Endothelial cell of umbilical vein (primary cell): ENCODE measurements at regions not wholly inside any gene's neighbourhood (a gene's known extent, or its start where the extent isn't known, plus 50 kb on each side); places are given as distances from the start of the nearest gene placed in this dataset.

Experiments used
- BruUV-seq: library from RNA; stranded (reverse); fragments of 400-500 nt; replicated peaks from 2 replicates; lab custom pipeline; 2021; lab: Mats Ljungman, UMichigan
- CTCF ChIA-PET: fragments of 300-600, 350-600 bp; sonication (Branson Sonifier 250); formaldehyde crosslinking; loops from one replicate; lab custom pipeline; 2021; ENCODE audit warnings: antibody characterized with exemption, inconsistent platforms; lab: Charles Lee
- POLR2A ChIA-PET: fragments of 300-600, 350-600 bp; sonication (Branson Sonifier 250); formaldehyde crosslinking; loops from one replicate; lab custom pipeline; 2021; ENCODE audit warnings: antibody characterized with exemption, inconsistent platforms; lab: Charles Lee
- DNase-seq: peaks from one replicate; pipeline ENCODE4 v3.0.0-alpha.2; 2011; ENCODE audit warnings: low read depth, low spot score
- FAIRE-seq: peaks from 2 replicates; lab custom pipeline; 2011; peaks lifted over from hg19 to GRCh38; lab: Jason Lieb, UNC
- H2AFZ ChIP-seq: 2 replicates; pipeline ENCODE4 v1.6.0; 2012; ENCODE audit warnings: low read depth, low read length, control low read depth, inconsistent platforms
- H3K27ac ChIP-seq: 2 replicates; pipeline ENCODE4 v1.5.1; 2011; ENCODE audit warnings: low read depth, mild to moderate bottlenecking, control low read depth, low read length, moderate library complexity; ENCODE audit not compliant: insufficient read depth
- H3K27me3 ChIP-seq, 2 experiments: 2 replicates each; pipeline versions ENCODE4 v1.6.0 to v1.6.1; 2011; ENCODE audit warnings: low read length in 2 of 2, mixed read lengths in 1 of 2; ENCODE audit not compliant: control insufficient read depth in 2 of 2, insufficient read depth in 2 of 2
- H3K36me3 ChIP-seq, 2 experiments: 2 replicates in 1 of 2; 3 replicates in 1 of 2; pipeline ENCODE4 v1.5.1; 2011; ENCODE audit warnings: low read length in 2 of 2, mild to moderate bottlenecking in 1 of 2, moderate library complexity in 1 of 2; ENCODE audit not compliant: control insufficient read depth in 2 of 2, insufficient read depth in 2 of 2; ENCODE audit errors: extremely low read depth in 1 of 2
- H3K4me1 ChIP-seq: 3 replicates; pipeline ENCODE4 v1.5.1; 2011; ENCODE audit warnings: mild to moderate bottlenecking, low read length; ENCODE audit not compliant: control insufficient read depth, insufficient read depth; ENCODE audit errors: extremely low read depth
- H3K4me2 ChIP-seq: 2 replicates; pipeline ENCODE4 v1.6.1; 2011; ENCODE audit warnings: low read length, control low read depth, mixed read lengths; ENCODE audit not compliant: insufficient read depth
- H3K4me3 ChIP-seq, 3 experiments: fragments of 200-600 bp in 1 of 3; sonication (generic), shearing (Covaris generic) in 1 of 3; replicated peaks in 1 of 3; 2 replicates each; pipeline ENCODE4 v1.5.1; 2011 to 2016; ENCODE audit warnings: control low read depth in 3 of 3, low read length in 3 of 3, mild to moderate bottlenecking in 2 of 3, inconsistent platforms in 1 of 3, low read depth in 1 of 3, moderate library complexity in 1 of 3; ENCODE audit not compliant: insufficient read depth in 1 of 3
- H3K79me2 ChIP-seq: 2 replicates; pipeline ENCODE4 v1.6.0; 2012; ENCODE audit warnings: low read length, inconsistent platforms; ENCODE audit not compliant: control insufficient read depth, insufficient read depth
- H3K9ac ChIP-seq: replicated peaks from 2 replicates; pipeline ENCODE3; 2011; ENCODE audit warnings: low read length, control low read depth; ENCODE audit not compliant: insufficient read depth; ENCODE audit errors: extremely low read depth
- H3K9me1 ChIP-seq: replicated peaks from 3 replicates; pipeline ENCODE4 v1.6.0; 2011; ENCODE audit warnings: mild to moderate bottlenecking, low read length; ENCODE audit not compliant: control insufficient read depth, insufficient read depth; ENCODE audit errors: extremely low read depth
- H3K9me3 ChIP-seq: replicated peaks from 2 replicates; pipeline ENCODE4 v1.5.1; 2012; ENCODE audit warnings: low read length, inconsistent platforms; ENCODE audit not compliant: control insufficient read depth, insufficient read depth
- H4K20me1 ChIP-seq: replicated peaks from 2 replicates; pipeline ENCODE3; 2011; ENCODE audit warnings: mild to moderate bottlenecking, low read length; ENCODE audit not compliant: control insufficient read depth, insufficient read depth; ENCODE audit errors: extremely low read depth
- EZH2 ChIP-seq: IDR thresholded peaks from 2 replicates; pipeline ENCODE4 v1.6.1; 2012; ENCODE audit warnings: borderline replicate concordance, low read depth, mild to moderate bottlenecking, moderate library complexity, low read length, inconsistent platforms; ENCODE audit not compliant: severe bottlenecking
- FOS ChIP-seq: IDR thresholded peaks from 2 replicates; pipeline ENCODE4 v1.6.1; 2011; ENCODE audit warnings: mild to moderate bottlenecking, low read length, moderate library complexity, borderline replicate concordance; ENCODE audit not compliant: insufficient read depth
- GATA2 ChIP-seq: IDR thresholded peaks from 2 replicates; pipeline ENCODE4 v1.7.0; 2011; ENCODE audit warnings: low read depth, mild to moderate bottlenecking, moderate library complexity, mixed read lengths, low read length; ENCODE audit not compliant: insufficient read length, insufficient read depth
- JUN ChIP-seq: IDR thresholded peaks from 2 replicates; pipeline ENCODE4 v1.6.1; 2011; ENCODE audit warnings: borderline replicate concordance, low read depth; ENCODE audit not compliant: insufficient read length, insufficient read depth
- MYC ChIP-seq: IDR thresholded peaks from one replicate; pipeline ENCODE4 v1.6.1; 2011; ENCODE audit warnings: mild to moderate bottlenecking, low read depth, low read length
- POLR2A ChIP-seq: IDR thresholded peaks from 2 replicates; pipeline ENCODE4 v1.6.1; 2012; ENCODE audit warnings: low read depth, mild to moderate bottlenecking, control low read depth, low read length
- POLR2AphosphoS5 ChIP-seq: IDR thresholded peaks from 2 replicates; pipeline ENCODE4 v1.6.1; 2012; ENCODE audit warnings: low read depth, mild to moderate bottlenecking, control low read depth, low read length, moderate library complexity; ENCODE audit not compliant: insufficient read depth
- dilution Hi-C: fragments of 300-500 bp; cut with MboI; formaldehyde crosslinking; loops from one replicate; pipeline ENCODE4 v1.15.0; 2019; ENCODE audit warnings: low sequenced_read_pairs; ENCODE audit not compliant: extremely low pct_ligation_motif_present
- intact Hi-C: fragments of 100-400 bp; cut with micrococcal nuclease; formaldehyde crosslinking; loops from one replicate; pipeline ENCODE4 v1.10.0; 2022
- TF ChIP-seq, protein P1 (sequence below), 2 donors: IDR thresholded peaks; 1 replicate in 1 of 2; 2 replicates in 1 of 2; pipeline ENCODE4 v1.5.1; 2011; ENCODE audit warnings: low read length in 2 of 2, mild to moderate bottlenecking in 2 of 2, moderate library complexity in 2 of 2, control low read depth in 1 of 2, inconsistent platforms in 1 of 2, low read depth in 1 of 2; ENCODE audit not compliant: insufficient read depth in 1 of 2; ENCODE audit errors: extremely low read depth in 1 of 2
- TF ChIP-seq, protein P2 (sequence below): IDR thresholded peaks from 2 replicates; pipeline ENCODE4 v1.6.1; 2011; ENCODE audit not compliant: insufficient read depth, insufficient read length

GRCh38 chr4:30832639-30833038 lies 112.5 kb downstream of the PCDH7 start:
- Histone ChIP-seq H3K4me2 (no peak overlapping the region), H2AFZ (no peak overlapping the region), H3K4me3 (no peak overlapping the region), H3K9ac (no peak overlapping the region), H3K36me3 (no peaks in the 10 kb centered on the region), H3K9me1 (no peaks in the 10 kb centered on the region), H3K9me3 (no peaks in the 10 kb centered on the region), H3K79me2 (no peaks in the 10 kb centered on the region), H3K27ac (no peak overlapping the region), H3K4me1 (peaks cover 8% of the 10 kb centered on the region), H4K20me1 (no peaks in the 10 kb centered on the region), H3K27me3 (no peaks in the 10 kb centered on the region)
- intact Hi-C loops = no loop called here
- no TSS peak for BruUV-seq
- TF ChIP-seq POLR2AphosphoS5 = no peak
- TF ChIP-seq, protein P1, sequence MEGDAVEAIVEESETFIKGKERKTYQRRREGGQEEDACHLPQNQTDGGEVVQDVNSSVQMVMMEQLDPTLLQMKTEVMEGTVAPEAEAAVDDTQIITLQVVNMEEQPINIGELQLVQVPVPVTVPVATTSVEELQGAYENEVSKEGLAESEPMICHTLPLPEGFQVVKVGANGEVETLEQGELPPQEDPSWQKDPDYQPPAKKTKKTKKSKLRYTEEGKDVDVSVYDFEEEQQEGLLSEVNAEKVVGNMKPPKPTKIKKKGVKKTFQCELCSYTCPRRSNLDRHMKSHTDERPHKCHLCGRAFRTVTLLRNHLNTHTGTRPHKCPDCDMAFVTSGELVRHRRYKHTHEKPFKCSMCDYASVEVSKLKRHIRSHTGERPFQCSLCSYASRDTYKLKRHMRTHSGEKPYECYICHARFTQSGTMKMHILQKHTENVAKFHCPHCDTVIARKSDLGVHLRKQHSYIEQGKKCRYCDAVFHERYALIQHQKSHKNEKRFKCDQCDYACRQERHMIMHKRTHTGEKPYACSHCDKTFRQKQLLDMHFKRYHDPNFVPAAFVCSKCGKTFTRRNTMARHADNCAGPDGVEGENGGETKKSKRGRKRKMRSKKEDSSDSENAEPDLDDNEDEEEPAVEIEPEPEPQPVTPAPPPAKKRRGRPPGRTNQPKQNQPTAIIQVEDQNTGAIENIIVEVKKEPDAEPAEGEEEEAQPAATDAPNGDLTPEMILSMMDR (IDR thresholded peaks at IDR 0.05; ENCODE audit: extremely low read depth in 1 of 2, insufficient read depth in 1 of 2, low read depth in 1 of 2, low read length in 2 of 2) = no peak
- TF ChIP-seq EZH2 = no peak
- no peak for TF ChIP-seq MYC
- no peak for TF ChIP-seq JUN
- TF ChIP-seq, protein P2, sequence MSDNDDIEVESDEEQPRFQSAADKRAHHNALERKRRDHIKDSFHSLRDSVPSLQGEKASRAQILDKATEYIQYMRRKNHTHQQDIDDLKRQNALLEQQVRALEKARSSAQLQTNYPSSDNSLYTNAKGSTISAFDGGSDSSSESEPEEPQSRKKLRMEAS = no peak
- TF ChIP-seq GATA2 = no peak
- TF ChIP-seq FOS = no peak
- no peak for TF ChIP-seq POLR2A
- no peak for DNase-seq
- POLR2A ChIA-PET = no interaction called here
- dilution Hi-C loops = no loop called here
- no peak for FAIRE-seq
- CTCF ChIA-PET = no interaction called here
